Fibroblast of lung (primary cell): ENCODE measurements at regions not wholly inside any gene's neighbourhood (a gene's known extent, or its start where the extent isn't known, plus 50 kb on each side); places are given as distances from the start of the nearest gene placed in this dataset.

Source experiments
- CTCF ChIP-seq, 2 donors: IDR thresholded peaks in 1 of 2; conservative IDR thresholded peaks in 1 of 2; 1 replicate in 1 of 2; 2 replicates in 1 of 2; pipeline ENCODE4 v1.5.1; 2011 to 2012; ENCODE audit warnings: low read length in 2 of 2, control low read depth in 1 of 2, inconsistent platforms in 1 of 2, low read depth in 1 of 2, mild to moderate bottlenecking in 1 of 2
- EZH2 ChIP-seq: IDR thresholded peaks from 2 replicates; pipeline ENCODE4 v1.5.1; 2012; ENCODE audit warnings: low read length, control low read depth, mild to moderate bottlenecking; ENCODE audit errors: missing control alignments

- no peak for TF ChIP-seq CTCF (conservative IDR thresholded peaks at IDR 0.05 in 1 of 2, IDR thresholded peaks at IDR 0.05 in 1 of 2; ENCODE audit: low read depth in 1 of 2, low read length in 2 of 2)
- TF ChIP-seq EZH2 = no peak
These were observed 168.8 kb downstream of the RCN1 start for GRCh38 chr11:32259641-32260081.
